DND-41 (cell line): ENCODE measurements at regions not wholly inside any gene's neighbourhood (a gene's known extent, or its start where the extent isn't known, plus 50 kb on each side); places are given as distances from the start of the nearest gene placed in this dataset.
A peak's percentile ranks its signal among the peaks of the same experiment; 100 is the strongest.

Experiments used
- ATAC-seq: fragments of 200-7000 bp; cut with Tn5 transposase; 3 replicates; pipeline ENCODE4 v1.9.1; 2021; ENCODE audit warnings: low read depth; ENCODE audit not compliant: insufficient read depth
- DNase-seq: peaks from one replicate; pipeline ENCODE4 v3.0.0-alpha.2; 2020
- H2AFZ ChIP-seq: 2 replicates; pipeline ENCODE4 v1.6.0; 2012; ENCODE audit warnings: low read depth, low read length
- H3K27ac ChIP-seq: 2 replicates; pipeline ENCODE4 v1.5.1; 2012; ENCODE audit warnings: low read length, inconsistent platforms
- H3K27me3 ChIP-seq: fragments of 200-600 bp; sonication (generic); 2 replicates; pipeline ENCODE4 v1.6.0; 2012; ENCODE audit warnings: low read length, mild to moderate bottlenecking, inconsistent platforms; ENCODE audit not compliant: insufficient read depth, poor library complexity
- H3K36me3 ChIP-seq: 2 replicates; pipeline ENCODE4 v1.5.1; 2012; ENCODE audit warnings: low read length, inconsistent platforms; ENCODE audit not compliant: insufficient read depth
- H3K4me1 ChIP-seq: 2 replicates; pipeline ENCODE4 v1.5.1; 2012; ENCODE audit warnings: mild to moderate bottlenecking, low read length; ENCODE audit not compliant: insufficient read depth
- H3K4me2 ChIP-seq: 2 replicates; pipeline ENCODE4 v1.6.0; 2012; ENCODE audit warnings: mild to moderate bottlenecking, moderate library complexity, low read length, inconsistent platforms; ENCODE audit not compliant: insufficient read depth
- H3K4me3 ChIP-seq, 2 experiments: fragments of 200-600 bp in 1 of 2; shearing (Covaris generic) in 1 of 2; 2 replicates each; pipeline ENCODE4 v1.5.1; 2012 to 2016; ENCODE audit warnings: inconsistent platforms in 2 of 2, low read length in 2 of 2, mild to moderate bottlenecking in 2 of 2, low read depth in 1 of 2, moderate library complexity in 1 of 2
- H3K79me2 ChIP-seq: 2 replicates; pipeline ENCODE4 v1.6.0; 2012; ENCODE audit warnings: low read length, inconsistent platforms; ENCODE audit not compliant: insufficient read depth
- H3K9ac ChIP-seq: 2 replicates; pipeline ENCODE4 v1.6.0; 2012; ENCODE audit warnings: low read depth, mild to moderate bottlenecking, inconsistent platforms, low read length, moderate library complexity
- H3K9me3 ChIP-seq: 2 replicates; pipeline ENCODE4 v1.5.1; 2012; ENCODE audit warnings: low read length, moderate library complexity, mild to moderate bottlenecking, inconsistent platforms; ENCODE audit not compliant: insufficient read depth, severe bottlenecking
- H4K20me1 ChIP-seq: 2 replicates; pipeline ENCODE4 v1.6.0; 2012; ENCODE audit warnings: low read length; ENCODE audit not compliant: insufficient read depth
- CTCF ChIP-seq: IDR thresholded peaks from 2 replicates; pipeline ENCODE4 v1.5.1; 2012; ENCODE audit warnings: borderline replicate concordance, low read length, moderate library complexity, mild to moderate bottlenecking; ENCODE audit not compliant: poor library complexity, severe bottlenecking; ENCODE audit errors: extremely low read depth
- EZH2 ChIP-seq: IDR thresholded peaks from 3 replicates; pipeline ENCODE4 v1.6.1; 2012; ENCODE audit warnings: borderline replicate concordance, low read depth, mild to moderate bottlenecking, moderate library complexity, low read length, inconsistent platforms; ENCODE audit not compliant: severe bottlenecking

DNA sequence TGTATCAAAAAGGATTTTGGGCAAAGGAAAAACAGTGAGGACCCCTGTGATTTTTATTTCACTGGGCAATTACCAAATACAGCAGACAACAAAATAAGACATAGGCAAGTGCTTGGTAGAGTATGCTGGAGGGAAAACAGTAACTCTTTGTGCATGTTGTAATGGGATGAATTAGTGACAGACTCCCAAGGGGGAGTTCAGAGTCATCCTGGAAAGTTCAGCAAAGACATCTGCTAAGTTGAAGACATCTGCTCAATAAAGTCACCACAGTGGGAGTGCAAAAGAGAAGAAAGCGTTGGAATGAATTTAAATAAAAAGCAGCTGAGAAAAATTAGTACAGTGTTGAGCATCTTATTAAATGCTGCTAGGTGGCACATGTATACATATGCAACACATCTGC, 378.8 kb upstream of the ISX start:
- Histone ChIP-seq H3K4me1 (no peaks in the 10 kb centered on the region), H3K27ac (no peak overlapping the region), H3K36me3 (no peaks in the 10 kb centered on the region), H3K9me3 (no peaks in the 10 kb centered on the region), H3K79me2 (no peaks in the 10 kb centered on the region), H3K4me2 (no peak overlapping the region), H2AFZ (no peak overlapping the region), H3K4me3 (no peak overlapping the region), H3K9ac (no peak overlapping the region), H4K20me1 (no peaks in the 10 kb centered on the region), H3K27me3 (no peaks in the 10 kb centered on the region)
- DNase-seq (no peak), ATAC-seq (no peak)
- TF ChIP-seq CTCF = no peak
- no peak for TF ChIP-seq EZH2

DNA sequence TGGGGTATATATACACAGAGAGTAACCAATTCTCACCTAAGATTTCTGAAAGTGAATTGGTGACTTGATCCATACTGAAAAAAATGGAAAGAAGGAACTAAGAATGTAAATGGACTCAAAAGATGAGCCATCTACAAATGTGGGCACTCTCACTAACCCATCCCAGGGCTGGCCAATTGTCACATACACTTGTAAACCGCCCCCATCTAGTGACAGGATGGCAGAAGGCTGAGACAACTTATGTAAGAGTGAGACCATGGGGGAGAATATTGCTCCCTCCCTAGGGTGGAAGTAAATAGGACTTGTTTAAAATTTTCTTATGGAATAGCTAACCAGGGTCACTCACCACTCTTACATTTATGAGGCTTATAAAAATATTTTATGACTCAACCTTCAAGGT, 377.1 kb upstream of the ISX start:
- no peak for ATAC-seq

GRCh38 chr22:34696557-34696956, 369.4 kb upstream of the ISX start:
- no peaks in the 10 kb centered on the region for H3K4me1 ChIP-seq
- TF ChIP-seq CTCF (no peak), EZH2 (no peak)
- H3K9me3 ChIP-seq = no peaks in the 10 kb centered on the region
- H3K4me3 ChIP-seq = no peak overlapping the region
- no peak overlapping the region for H3K9ac ChIP-seq
- ATAC-seq (no peak), DNase-seq (peak; percentile 11)
- H3K36me3 ChIP-seq = no peaks in the 10 kb centered on the region
- H2AFZ ChIP-seq = no peak overlapping the region
- no peak overlapping the region for H3K27ac ChIP-seq
- H4K20me1 ChIP-seq = no peaks in the 10 kb centered on the region
- H3K27me3 ChIP-seq = no peaks in the 10 kb centered on the region
- H3K4me2 ChIP-seq = no peak overlapping the region
- H3K79me2 ChIP-seq = no peaks in the 10 kb centered on the region

More for the DNA sequence above, 377.1 kb upstream of the ISX start:
- Histone ChIP-seq H3K4me3 (no peak overlapping the region), H4K20me1 (no peaks in the 10 kb centered on the region), H3K4me2 (no peak overlapping the region), H3K9ac (no peak overlapping the region), H3K27ac (no peak overlapping the region), H2AFZ (no peak overlapping the region), H3K79me2 (no peaks in the 10 kb centered on the region), H3K9me3 (no peaks in the 10 kb centered on the region), H3K27me3 (no peaks in the 10 kb centered on the region), H3K36me3 (no peaks in the 10 kb centered on the region), H3K4me1 (no peaks in the 10 kb centered on the region)
- TF ChIP-seq EZH2 (no peak), CTCF (no peak)
- DNase-seq = no peak

DNA sequence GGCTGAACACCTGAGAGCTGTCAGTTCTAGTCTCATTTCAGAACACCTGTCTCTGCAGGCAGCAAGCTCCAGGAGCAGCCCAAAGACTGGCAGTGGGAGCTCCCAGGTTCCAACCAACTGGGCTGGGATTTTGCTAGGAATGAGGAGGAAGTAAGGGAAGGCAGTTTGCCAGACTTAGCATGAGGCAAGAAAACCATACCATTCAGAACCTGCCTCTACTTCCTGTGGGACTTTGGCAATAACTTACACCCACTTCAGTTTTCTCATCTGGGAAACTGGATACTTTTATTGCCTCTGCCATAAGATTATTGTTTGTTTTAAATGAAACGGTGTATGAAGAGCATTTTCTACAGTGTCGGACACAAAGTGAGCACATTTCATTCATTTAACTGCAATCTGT, 363.7 kb upstream of the ISX start:
- Histone ChIP-seq H3K27ac (no peak overlapping the region), H3K79me2 (no peaks in the 10 kb centered on the region), H3K27me3 (no peaks in the 10 kb centered on the region), H3K4me3 (no peak overlapping the region), H3K9ac (no peak overlapping the region), H2AFZ (no peak overlapping the region), H3K36me3 (no peaks in the 10 kb centered on the region), H3K9me3 (no peaks in the 10 kb centered on the region), H3K4me1 (no peaks in the 10 kb centered on the region), H4K20me1 (no peaks in the 10 kb centered on the region), H3K4me2 (no peak overlapping the region)
- no peak for DNase-seq
- ATAC-seq = no peak
- no peak for TF ChIP-seq EZH2
- no peak for TF ChIP-seq CTCF
